Gastrocnemius medialis (tissue), 4 donors: ENCODE measurements at regions not wholly inside any gene's neighbourhood (a gene's known extent, or its start where the extent isn't known, plus 50 kb on each side); places are given as distances from the start of the nearest gene placed in this dataset.

Experiments used
- ATAC-seq, 2 donors: fragments of 150-250 bp; one replicate each; pipeline ENCODE4 v1.9.1; 2016
- DNase-seq, 2 donors: peaks; one replicate each; pipeline ENCODE4 v3.0.0-alpha.2; 2019
- H3K27ac ChIP-seq, 4 donors: fragments of 200-600 bp; sonication (generic); 1 replicate in 1 of 4; 2 replicates in 3 of 4; pipeline ENCODE4 v1.5.1; 2016 to 2018; ENCODE audit warnings: mild to moderate bottlenecking in 2 of 4, moderate library complexity in 1 of 4
- H3K27me3 ChIP-seq, 3 donors: fragments of 200-600 bp; sonication (generic) in 2 of 3; 1 replicate in 1 of 3; 2 replicates in 2 of 3; pipeline versions ENCODE4 v1.5.1 to v1.6.0; 2016 to 2019; ENCODE audit warnings: mild to moderate bottlenecking in 1 of 3, moderate library complexity in 1 of 3
- H3K36me3 ChIP-seq, 2 donors: fragments of 200-600 bp; sonication (generic) in 1 of 2; one replicate each; pipeline ENCODE4 v1.5.1; 2017 to 2018
- H3K4me1 ChIP-seq, 2 donors: fragments of 200-600 bp; sonication (generic) in 1 of 2; one replicate each; pipeline ENCODE4 v1.5.1; 2016 to 2017; ENCODE audit warnings: mild to moderate bottlenecking in 2 of 2
- H3K4me3 ChIP-seq, 4 donors: fragments of 200-600 bp; sonication (generic) in 3 of 4; 1 replicate in 1 of 4; 2 replicates in 3 of 4; pipeline ENCODE4 v1.5.1; 2016 to 2019; ENCODE audit warnings: mild to moderate bottlenecking in 2 of 4
- H3K9me3 ChIP-seq, 3 donors: fragments of 200-600 bp; sonication (generic) in 2 of 3; 1 replicate in 1 of 3; 2 replicates in 2 of 3; pipeline ENCODE4 v1.5.1; 2016 to 2019
- CTCF ChIP-seq, 5 experiments: fragments of 450-650 bp in 3 of 5; fragments of 200-600 bp in 2 of 5; sonication (generic) in 2 of 5; IDR thresholded peaks in 4 of 5; conservative IDR thresholded peaks in 1 of 5; 1 replicate in 4 of 5; 2 replicates in 1 of 5; pipeline ENCODE4 v1.5.1; 2016 to 2019; ENCODE audit warnings: antibody characterized with exemption in 5 of 5, mild to moderate bottlenecking in 3 of 5, moderate library complexity in 3 of 5
- POLR2A ChIP-seq, 2 donors: fragments of 450-650 bp; IDR thresholded peaks; one replicate each; pipeline ENCODE4 v1.6.1; 2017; ENCODE audit warnings: antibody characterized with exemption in 2 of 2, mild to moderate bottlenecking in 2 of 2, moderate library complexity in 2 of 2
- in situ Hi-C, 4 donors: fragments of 200-750 bp; cut with MboI; loops; one replicate each; pipeline versions ENCODE4 v1.15.0 to v1.8.0; 2017; ENCODE audit warnings: low sequenced_read_pairs in 4 of 4
- intact Hi-C: fragments of 100-400 bp; cut with DNase I; formaldehyde crosslinking; loops from one replicate; pipeline ENCODE4 v1.15.1; 2023; ENCODE audit warnings: low total_unique reads

- H3K4me1 ChIP-seq = no peaks in the 10 kb centered on the region
- no peak overlapping the region for H3K27ac ChIP-seq
- in situ Hi-C loops (no loop called here), intact Hi-C loops (no loop called here)
- TF ChIP-seq POLR2A (IDR thresholded peaks at IDR 0.05) = no peak
- no peak for TF ChIP-seq CTCF (IDR thresholded peaks at IDR 0.05 in 4 of 5, conservative IDR thresholded peaks at IDR 0.05 in 1 of 5)
- no peaks in the 10 kb centered on the region for H3K9me3 ChIP-seq
- no peak for ATAC-seq
- H3K27me3 ChIP-seq = no peaks in the 10 kb centered on the region
- no peak overlapping the region for H3K4me3 ChIP-seq
- no peaks in the 10 kb centered on the region for H3K36me3 ChIP-seq
- DNase-seq = no peak
These were observed 1090.0 kb downstream of the SLITRK5 start for GRCh38 chr13:88761145-88761544.

- Histone ChIP-seq H3K9me3 (no peaks in the 10 kb centered on the region), H3K4me1 (no peaks in the 10 kb centered on the region), H3K4me3 (no peak overlapping the region), H3K27ac (no peak overlapping the region), H3K36me3 (no peaks in the 10 kb centered on the region), H3K27me3 (no peaks in the 10 kb centered on the region)
- no peak for DNase-seq
- TF ChIP-seq POLR2A (IDR thresholded peaks at IDR 0.05) = no peak
- no peak for TF ChIP-seq CTCF (IDR thresholded peaks at IDR 0.05 in 4 of 5, conservative IDR thresholded peaks at IDR 0.05 in 1 of 5)
- no peak for ATAC-seq
- in situ Hi-C loops = no loop called here
- intact Hi-C loops = no loop called here
These were observed 1092.9 kb downstream of the SLITRK5 start for GRCh38 chr13:88764103-88764502.

- no peaks in the 10 kb centered on the region for H3K9me3 ChIP-seq
- intact Hi-C loops (no loop called here), in situ Hi-C loops (no loop called here)
- H3K27ac ChIP-seq = no peak overlapping the region
- no peak for ATAC-seq
- H3K27me3 ChIP-seq = no peaks in the 10 kb centered on the region
- no peaks in the 10 kb centered on the region for H3K36me3 ChIP-seq
- no peak for DNase-seq
- H3K4me3 ChIP-seq = no peak overlapping the region
- no peak for TF ChIP-seq CTCF (IDR thresholded peaks at IDR 0.05 in 4 of 5, conservative IDR thresholded peaks at IDR 0.05 in 1 of 5)
- no peak for TF ChIP-seq POLR2A (IDR thresholded peaks at IDR 0.05)
- H3K4me1 ChIP-seq = no peaks in the 10 kb centered on the region
These were observed 1129.3 kb downstream of the SLITRK5 start for GRCh38 chr13:88800505-88800904.

GRCh38 chr13:88801361-88801760, 1130.2 kb downstream of the SLITRK5 start:
- ATAC-seq (no peak), DNase-seq (no peak)
- intact Hi-C loops (no loop called here), in situ Hi-C loops (no loop called here)
- H3K9me3 ChIP-seq = no peaks in the 10 kb centered on the region
- H3K4me1 ChIP-seq = no peaks in the 10 kb centered on the region
- no peak overlapping the region for H3K4me3 ChIP-seq
- H3K27ac ChIP-seq = no peak overlapping the region
- no peaks in the 10 kb centered on the region for H3K36me3 ChIP-seq
- H3K27me3 ChIP-seq = no peaks in the 10 kb centered on the region
- TF ChIP-seq POLR2A (IDR thresholded peaks at IDR 0.05) (no peak), CTCF (IDR thresholded peaks at IDR 0.05 in 4 of 5, conservative IDR thresholded peaks at IDR 0.05 in 1 of 5) (no peak)

- TF ChIP-seq POLR2A (IDR thresholded peaks at IDR 0.05) = no peak
- no peak for TF ChIP-seq CTCF (IDR thresholded peaks at IDR 0.05 in 4 of 5, conservative IDR thresholded peaks at IDR 0.05 in 1 of 5)
- Histone ChIP-seq H3K36me3 (no peaks in the 10 kb centered on the region), H3K4me1 (no peaks in the 10 kb centered on the region), H3K9me3 (no peaks in the 10 kb centered on the region), H3K4me3 (no peak overlapping the region), H3K27me3 (no peaks in the 10 kb centered on the region), H3K27ac (no peak overlapping the region)
- in situ Hi-C loops = no loop called here
- intact Hi-C loops = no loop called here
- DNase-seq = no peak
- no peak for ATAC-seq
These were observed 1131.7 kb downstream of the SLITRK5 start for GRCh38 chr13:88802886-88803285.
